HEK293 (cell line): ENCODE measurements at regions not wholly inside any gene's neighbourhood (a gene's known extent, or its start where the extent isn't known, plus 50 kb on each side); places are given as distances from the start of the nearest gene placed in this dataset.

ENCODE experiments used
- CTCF ChIP-seq: fragments of 450-650 bp; formaldehyde crosslinking; IDR thresholded peaks from 2 replicates; pipeline ENCODE4 v1.5.1; 2016; ENCODE audit warnings: missing biosample characterization, missing genetic modification characterization
- GLIS1 ChIP-seq: fragments of 450-650 bp; formaldehyde crosslinking; IDR thresholded peaks from 2 replicates; pipeline ENCODE4 v1.5.1; 2016; ENCODE audit warnings: missing biosample characterization, missing genetic modification characterization
- YY1 ChIP-seq: fragments of 450-650 bp; formaldehyde crosslinking; IDR thresholded peaks from 2 replicates; pipeline ENCODE4 v1.5.1; 2018; ENCODE audit warnings: missing biosample characterization, missing genetic modification characterization
- ZNF366 ChIP-seq: fragments of 450-650 bp; formaldehyde crosslinking; conservative IDR thresholded peaks from 2 replicates; pipeline ENCODE4 v1.5.1; 2016; ENCODE audit warnings: missing biosample characterization, missing genetic modification characterization
- ZNF426 ChIP-seq: fragments of 450-650 bp; formaldehyde crosslinking; IDR thresholded peaks from 2 replicates; pipeline ENCODE4 v1.5.1; 2017; ENCODE audit warnings: missing biosample characterization, missing genetic modification characterization, mild to moderate bottlenecking, inconsistent platforms, moderate library complexity
- ZNF792 ChIP-seq: fragments of 450-650 bp; formaldehyde crosslinking; IDR thresholded peaks from 2 replicates; pipeline ENCODE4 v1.5.1; 2016; ENCODE audit warnings: missing biosample characterization, missing genetic modification characterization
- TF ChIP-seq, protein P1 (sequence below): fragments of 450-650 bp; formaldehyde crosslinking; IDR thresholded peaks from 2 replicates; pipeline ENCODE4 v1.5.1; 2016; ENCODE audit warnings: missing biosample characterization, missing genetic modification characterization
- TF ChIP-seq, protein P2 (sequence below): fragments of 450-650 bp; IDR thresholded peaks from 2 replicates; pipeline ENCODE4 v1.5.1; 2018; ENCODE audit warnings: missing biosample characterization, missing genetic modification characterization

GRCh38 chr6:153373869-153374268 lies 242.8 kb upstream of the RGS17 start:
- no peak for TF ChIP-seq GLIS1 (tag by site-specific recombination)
- TF ChIP-seq, protein P1, sequence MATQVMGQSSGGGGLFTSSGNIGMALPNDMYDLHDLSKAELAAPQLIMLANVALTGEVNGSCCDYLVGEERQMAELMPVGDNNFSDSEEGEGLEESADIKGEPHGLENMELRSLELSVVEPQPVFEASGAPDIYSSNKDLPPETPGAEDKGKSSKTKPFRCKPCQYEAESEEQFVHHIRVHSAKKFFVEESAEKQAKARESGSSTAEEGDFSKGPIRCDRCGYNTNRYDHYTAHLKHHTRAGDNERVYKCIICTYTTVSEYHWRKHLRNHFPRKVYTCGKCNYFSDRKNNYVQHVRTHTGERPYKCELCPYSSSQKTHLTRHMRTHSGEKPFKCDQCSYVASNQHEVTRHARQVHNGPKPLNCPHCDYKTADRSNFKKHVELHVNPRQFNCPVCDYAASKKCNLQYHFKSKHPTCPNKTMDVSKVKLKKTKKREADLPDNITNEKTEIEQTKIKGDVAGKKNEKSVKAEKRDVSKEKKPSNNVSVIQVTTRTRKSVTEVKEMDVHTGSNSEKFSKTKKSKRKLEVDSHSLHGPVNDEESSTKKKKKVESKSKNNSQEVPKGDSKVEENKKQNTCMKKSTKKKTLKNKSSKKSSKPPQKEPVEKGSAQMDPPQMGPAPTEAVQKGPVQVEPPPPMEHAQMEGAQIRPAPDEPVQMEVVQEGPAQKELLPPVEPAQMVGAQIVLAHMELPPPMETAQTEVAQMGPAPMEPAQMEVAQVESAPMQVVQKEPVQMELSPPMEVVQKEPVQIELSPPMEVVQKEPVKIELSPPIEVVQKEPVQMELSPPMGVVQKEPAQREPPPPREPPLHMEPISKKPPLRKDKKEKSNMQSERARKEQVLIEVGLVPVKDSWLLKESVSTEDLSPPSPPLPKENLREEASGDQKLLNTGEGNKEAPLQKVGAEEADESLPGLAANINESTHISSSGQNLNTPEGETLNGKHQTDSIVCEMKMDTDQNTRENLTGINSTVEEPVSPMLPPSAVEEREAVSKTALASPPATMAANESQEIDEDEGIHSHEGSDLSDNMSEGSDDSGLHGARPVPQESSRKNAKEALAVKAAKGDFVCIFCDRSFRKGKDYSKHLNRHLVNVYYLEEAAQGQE (tag by site-specific recombination) = no peak
- TF ChIP-seq, protein P2, sequence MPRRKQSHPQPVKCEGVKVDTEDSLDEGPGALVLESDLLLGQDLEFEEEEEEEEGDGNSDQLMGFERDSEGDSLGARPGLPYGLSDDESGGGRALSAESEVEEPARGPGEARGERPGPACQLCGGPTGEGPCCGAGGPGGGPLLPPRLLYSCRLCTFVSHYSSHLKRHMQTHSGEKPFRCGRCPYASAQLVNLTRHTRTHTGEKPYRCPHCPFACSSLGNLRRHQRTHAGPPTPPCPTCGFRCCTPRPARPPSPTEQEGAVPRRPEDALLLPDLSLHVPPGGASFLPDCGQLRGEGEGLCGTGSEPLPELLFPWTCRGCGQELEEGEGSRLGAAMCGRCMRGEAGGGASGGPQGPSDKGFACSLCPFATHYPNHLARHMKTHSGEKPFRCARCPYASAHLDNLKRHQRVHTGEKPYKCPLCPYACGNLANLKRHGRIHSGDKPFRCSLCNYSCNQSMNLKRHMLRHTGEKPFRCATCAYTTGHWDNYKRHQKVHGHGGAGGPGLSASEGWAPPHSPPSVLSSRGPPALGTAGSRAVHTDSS (tag by site-specific recombination) = no peak
- no peak for TF ChIP-seq YY1 (tag by site-specific recombination)
- TF ChIP-seq ZNF366 (tag by site-specific recombination) = no peak
- TF ChIP-seq CTCF (tag by site-specific recombination) = no peak
- TF ChIP-seq ZNF426 (tag by site-specific recombination) = no peak
- TF ChIP-seq ZNF792 (tag by site-specific recombination) = no peak
